Astrocyte of the spinal cord (primary cell): ENCODE measurements at regions not wholly inside any gene's neighbourhood (a gene's known extent, or its start where the extent isn't known, plus 50 kb on each side); places are given as distances from the start of the nearest gene placed in this dataset.

ENCODE experiments used
- DNase-seq: peaks from one replicate; pipeline ENCODE4 v3.0.0; 2011; ENCODE audit warnings: low read depth, low spot score
- H3K4me3 ChIP-seq: 2 replicates; pipeline ENCODE4 v1.5.1; 2011; ENCODE audit warnings: low read depth, mild to moderate bottlenecking, low read length, moderate library complexity
- in situ Hi-C: cut with HindIII; loops from 2 replicates; pipeline ENCODE4 v1.10.0; 2017; ENCODE audit warnings: low sequenced_read_pairs
- TF ChIP-seq, protein P1 (sequence below): IDR thresholded peaks from 2 replicates; pipeline ENCODE4 v1.5.1; 2012; ENCODE audit warnings: low read depth, mild to moderate bottlenecking, low read length, inconsistent platforms

DNA sequence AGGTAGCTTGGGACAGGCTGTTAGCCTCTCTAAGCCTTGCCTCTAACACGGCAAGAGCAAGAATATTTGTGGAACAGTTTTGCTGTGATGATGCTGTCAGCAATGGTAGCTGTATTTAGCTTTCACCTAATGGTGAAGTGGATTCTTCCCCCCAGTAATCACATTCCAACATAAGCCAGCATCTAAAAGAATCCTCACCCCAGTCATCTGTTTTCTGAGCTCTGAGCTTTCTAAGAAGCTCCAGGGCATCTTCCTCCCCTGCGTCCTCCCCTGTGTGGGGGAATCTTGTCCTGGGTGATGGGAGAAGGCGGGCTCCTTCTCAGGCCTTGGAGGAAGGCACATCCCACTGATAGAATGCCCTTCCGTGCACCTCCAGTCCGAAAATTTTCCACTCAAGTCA lies 367.6 kb downstream of the BRD1 start:
- no peak for DNase-seq
- TF ChIP-seq, protein P1, sequence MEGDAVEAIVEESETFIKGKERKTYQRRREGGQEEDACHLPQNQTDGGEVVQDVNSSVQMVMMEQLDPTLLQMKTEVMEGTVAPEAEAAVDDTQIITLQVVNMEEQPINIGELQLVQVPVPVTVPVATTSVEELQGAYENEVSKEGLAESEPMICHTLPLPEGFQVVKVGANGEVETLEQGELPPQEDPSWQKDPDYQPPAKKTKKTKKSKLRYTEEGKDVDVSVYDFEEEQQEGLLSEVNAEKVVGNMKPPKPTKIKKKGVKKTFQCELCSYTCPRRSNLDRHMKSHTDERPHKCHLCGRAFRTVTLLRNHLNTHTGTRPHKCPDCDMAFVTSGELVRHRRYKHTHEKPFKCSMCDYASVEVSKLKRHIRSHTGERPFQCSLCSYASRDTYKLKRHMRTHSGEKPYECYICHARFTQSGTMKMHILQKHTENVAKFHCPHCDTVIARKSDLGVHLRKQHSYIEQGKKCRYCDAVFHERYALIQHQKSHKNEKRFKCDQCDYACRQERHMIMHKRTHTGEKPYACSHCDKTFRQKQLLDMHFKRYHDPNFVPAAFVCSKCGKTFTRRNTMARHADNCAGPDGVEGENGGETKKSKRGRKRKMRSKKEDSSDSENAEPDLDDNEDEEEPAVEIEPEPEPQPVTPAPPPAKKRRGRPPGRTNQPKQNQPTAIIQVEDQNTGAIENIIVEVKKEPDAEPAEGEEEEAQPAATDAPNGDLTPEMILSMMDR = no peak
- no peak overlapping the region for H3K4me3 ChIP-seq
- in situ Hi-C loops = no loop called here

DNA sequence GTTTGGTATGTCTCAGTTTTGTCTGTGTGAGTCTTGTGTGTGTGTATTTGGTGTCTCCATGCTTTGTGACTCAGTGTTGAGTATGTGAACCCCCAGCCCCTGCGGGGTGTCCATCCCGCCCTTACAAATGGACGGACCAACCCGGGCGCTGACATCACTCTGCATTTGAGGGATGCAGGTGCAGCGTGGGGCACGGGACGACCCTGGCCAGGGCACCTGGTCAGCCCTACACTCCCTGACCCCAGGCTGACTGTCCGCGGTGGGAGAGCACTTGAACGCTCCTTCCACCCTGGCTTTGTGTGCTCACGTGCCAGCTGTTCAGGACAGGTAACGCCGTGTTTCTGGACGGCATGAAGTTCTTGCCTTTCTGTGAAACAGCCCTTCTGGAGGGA lies 369.0 kb downstream of the BRD1 start:
- in situ Hi-C loops = no loop called here
- TF ChIP-seq, protein P1 = no peak
- no peak overlapping the region for H3K4me3 ChIP-seq
- DNase-seq = no peak

DNA sequence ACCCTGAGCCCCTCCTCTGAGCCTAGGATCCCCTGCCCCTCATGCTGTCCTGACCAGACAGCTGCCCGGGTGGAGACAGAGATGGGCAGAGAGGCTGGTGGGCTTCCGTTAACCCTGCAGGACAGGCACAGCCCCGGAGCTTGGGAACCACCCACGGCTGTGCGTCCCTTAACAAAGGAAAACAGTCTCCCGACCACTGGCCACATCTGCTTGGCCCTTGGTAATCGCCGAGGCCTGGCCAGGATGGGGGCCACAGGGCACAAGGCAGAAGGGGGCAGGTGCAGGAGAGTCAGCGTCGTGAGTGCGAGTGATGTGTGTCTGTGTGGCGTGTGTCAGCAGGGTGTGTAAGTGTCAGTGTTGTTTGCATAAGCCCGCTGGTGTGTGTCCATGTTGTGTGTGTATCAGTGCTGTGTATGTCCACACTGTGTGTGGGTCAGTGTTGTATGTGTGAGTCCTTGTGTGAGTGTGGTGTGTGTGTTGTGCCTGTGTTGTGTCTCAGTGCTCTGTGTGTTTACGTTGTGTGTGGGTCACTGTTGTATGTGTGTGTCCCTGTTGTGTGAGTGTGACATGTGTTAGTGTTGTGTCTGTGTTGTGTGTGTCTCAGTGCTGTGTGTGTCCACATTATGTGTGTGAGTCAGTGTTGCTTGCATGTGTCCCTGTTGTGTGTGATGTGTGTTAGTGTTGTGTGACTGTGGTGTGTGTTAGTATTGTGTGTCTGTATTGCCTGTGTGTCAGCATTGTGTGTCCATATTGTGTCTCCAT lies 369.5 kb downstream of the BRD1 start:
- TF ChIP-seq, protein P1 = no peak
- no peak for DNase-seq
- H3K4me3 ChIP-seq = no peak overlapping the region
- in situ Hi-C loops = no loop called here

DNA sequence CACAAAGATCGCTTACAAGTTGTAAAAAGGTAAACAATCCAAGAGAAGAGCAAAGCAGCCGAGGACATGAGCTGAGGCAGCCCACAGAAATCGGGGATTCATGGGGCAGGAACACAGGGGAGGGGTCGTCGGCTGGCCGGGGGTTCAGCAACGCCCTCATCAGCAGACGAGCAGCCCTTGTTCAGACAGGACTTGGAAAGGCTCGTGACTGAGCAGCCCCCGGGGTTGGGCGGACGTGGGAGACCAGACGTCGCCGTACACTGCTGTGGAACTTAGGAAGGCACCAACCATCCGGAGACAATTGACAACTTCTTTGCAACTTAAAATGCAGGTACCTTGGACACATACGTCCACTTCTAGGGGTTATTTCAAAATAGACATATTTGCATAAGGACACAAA lies 370.5 kb downstream of the BRD1 start:
- in situ Hi-C loops = no loop called here
- TF ChIP-seq, protein P1 = no peak
- DNase-seq = no peak
- H3K4me3 ChIP-seq = no peak overlapping the region

- in situ Hi-C loops = no loop called here
- TF ChIP-seq, protein P1 = no peak
- H3K4me3 ChIP-seq = no peak overlapping the region
- no peak for DNase-seq
Measured at GRCh38 chr22:49455595-49455994, 372.1 kb downstream of the BRD1 start.

- in situ Hi-C loops = no loop called here
- DNase-seq = no peak
- H3K4me3 ChIP-seq = no peak overlapping the region
- TF ChIP-seq, protein P1 = no peak
Measured at GRCh38 chr22:49454726-49455125, 372.9 kb downstream of the BRD1 start.
